ENCODE measurements at regions not wholly inside any gene's neighbourhood (a gene's known extent, or its start where the extent isn't known, plus 50 kb on each side); places are given as distances from the start of the nearest gene placed in this dataset.

DNA sequence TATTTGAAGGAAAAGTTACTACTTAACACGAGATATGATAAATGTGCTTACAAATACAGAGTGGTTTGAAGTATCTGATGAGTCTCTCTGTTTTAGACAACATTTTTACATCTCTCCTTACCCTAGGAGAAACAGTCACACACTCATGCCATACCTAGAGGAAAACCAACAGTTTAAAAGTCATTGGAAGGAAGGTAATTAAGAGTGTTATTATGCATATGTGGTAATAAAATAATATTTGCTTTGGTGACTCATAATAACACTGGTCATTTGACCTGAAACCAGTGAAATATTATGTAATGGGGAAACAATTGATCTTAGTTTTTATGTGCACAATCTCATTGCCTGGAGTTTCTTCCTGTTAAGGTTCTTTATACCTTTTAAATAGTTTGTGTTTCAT lies 136.9 kb upstream of the SOX21 start:
- TF ChIP-seq CTCF (IDR thresholded peaks at IDR 0.05) (no peak), POLR2AphosphoS5 (IDR thresholded peaks at IDR 0.05) (no peak), POLR2A (IDR thresholded peaks at IDR 0.05) (no peak), EP300 (IDR thresholded peaks at IDR 0.05) (no peak)

Measured in suprapubic skin (tissue), 4 donors.